ENCODE measurements at regions not wholly inside any gene's neighbourhood (a gene's known extent, or its start where the extent isn't known, plus 50 kb on each side); places are given as distances from the start of the nearest gene placed in this dataset.
A peak's percentile ranks its signal among the peaks of the same experiment; 100 is the strongest.

DNA sequence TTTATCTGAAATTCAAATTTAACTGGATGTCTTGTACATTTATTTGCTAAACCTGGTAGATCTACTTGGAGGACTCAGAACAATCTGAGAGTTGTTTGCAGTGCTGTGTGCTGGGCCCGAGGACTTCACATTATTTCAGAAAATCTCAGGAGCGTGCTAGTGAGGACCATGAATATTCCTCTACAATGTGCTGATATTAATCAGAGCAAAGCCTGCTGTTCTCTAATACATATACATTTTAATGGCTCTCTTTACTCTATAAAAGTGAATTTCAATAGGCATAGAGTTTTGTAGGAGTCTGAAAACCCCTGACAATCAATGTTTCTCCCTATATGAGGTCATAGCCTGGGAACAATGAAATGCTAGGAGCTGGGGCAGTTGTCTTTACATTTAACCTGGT is 144.3 kb downstream of the NEDD1 start (continued):
- TF ChIP-seq, protein P1, sequence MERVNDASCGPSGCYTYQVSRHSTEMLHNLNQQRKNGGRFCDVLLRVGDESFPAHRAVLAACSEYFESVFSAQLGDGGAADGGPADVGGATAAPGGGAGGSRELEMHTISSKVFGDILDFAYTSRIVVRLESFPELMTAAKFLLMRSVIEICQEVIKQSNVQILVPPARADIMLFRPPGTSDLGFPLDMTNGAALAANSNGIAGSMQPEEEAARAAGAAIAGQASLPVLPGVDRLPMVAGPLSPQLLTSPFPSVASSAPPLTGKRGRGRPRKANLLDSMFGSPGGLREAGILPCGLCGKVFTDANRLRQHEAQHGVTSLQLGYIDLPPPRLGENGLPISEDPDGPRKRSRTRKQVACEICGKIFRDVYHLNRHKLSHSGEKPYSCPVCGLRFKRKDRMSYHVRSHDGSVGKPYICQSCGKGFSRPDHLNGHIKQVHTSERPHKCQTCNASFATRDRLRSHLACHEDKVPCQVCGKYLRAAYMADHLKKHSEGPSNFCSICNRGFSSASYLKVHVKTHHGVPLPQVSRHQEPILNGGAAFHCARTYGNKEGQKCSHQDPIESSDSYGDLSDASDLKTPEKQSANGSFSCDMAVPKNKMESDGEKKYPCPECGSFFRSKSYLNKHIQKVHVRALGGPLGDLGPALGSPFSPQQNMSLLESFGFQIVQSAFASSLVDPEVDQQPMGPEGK (CRISPR knock-in tag; IDR thresholded peaks at IDR 0.05; ENCODE audit: borderline replicate concordance), result no peak
- no peak for TF ChIP-seq CSDC2 (CRISPR knock-in tag; IDR thresholded peaks at IDR 0.05)
- TF ChIP-seq OSR1 (CRISPR knock-in tag; IDR thresholded peaks at IDR 0.05), result no peak

GRCh38 chr12:97061171-97061570 is 154.1 kb downstream of the NEDD1 start:
- ATAC-seq, result no peak
- TF ChIP-seq ISL1 (CRISPR knock-in tag; IDR thresholded peaks at IDR 0.05) (peak; percentile 69), TCF4 (CRISPR knock-in tag; IDR thresholded peaks at IDR 0.05; ENCODE audit: borderline replicate concordance) (no peak)

DNA sequence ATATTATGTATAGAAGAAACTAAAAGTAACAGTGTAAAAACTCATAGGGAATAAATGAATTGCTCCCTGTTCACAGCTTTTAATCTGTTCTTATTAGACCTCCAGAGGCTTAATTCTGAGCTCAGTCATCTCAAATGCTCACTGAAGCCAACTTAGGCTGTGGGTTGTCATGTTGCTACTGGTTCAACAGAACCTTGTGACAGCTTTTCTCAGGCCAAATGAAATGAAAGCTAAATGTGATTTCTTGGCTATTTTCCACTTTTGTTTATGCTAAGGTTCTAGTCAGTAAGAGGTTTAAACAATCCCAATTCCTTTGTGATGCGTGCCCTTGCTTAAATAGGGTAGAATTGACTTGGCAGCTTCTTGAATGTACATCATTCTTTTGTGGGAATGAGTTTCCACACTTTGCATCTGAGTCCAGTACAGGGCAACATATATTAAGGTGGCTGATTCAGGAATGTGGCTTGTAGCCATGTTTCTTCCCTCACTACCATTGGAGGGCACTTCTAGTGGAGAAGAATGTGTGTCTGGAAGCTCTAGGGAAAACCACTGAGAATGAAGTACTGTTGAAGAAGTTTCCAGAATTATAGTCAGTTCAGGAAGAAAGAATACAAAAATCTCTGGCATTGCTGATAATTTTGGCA is 156.4 kb downstream of the NEDD1 start:
- ATAC-seq, result no peak
- TF ChIP-seq RARB (CRISPR knock-in tag; IDR thresholded peaks at IDR 0.05) (no peak), ARNTL (CRISPR knock-in tag; IDR thresholded peaks at IDR 0.05; ENCODE audit: borderline replicate concordance, low read depth) (no peak), SNAI2 (CRISPR knock-in tag; IDR thresholded peaks at IDR 0.05) (no peak), ZNF70 (CRISPR knock-in tag; IDR thresholded peaks at IDR 0.05) (no peak), CREB5 (CRISPR knock-in tag; IDR thresholded peaks at IDR 0.05; ENCODE audit: low read depth) (no peak), CSDC2 (CRISPR knock-in tag; IDR thresholded peaks at IDR 0.05) (no peak), BACH2 (CRISPR knock-in tag; IDR thresholded peaks at IDR 0.05; ENCODE audit: borderline replicate concordance) (no peak), PPARA (CRISPR knock-in tag; IDR thresholded peaks at IDR 0.05; ENCODE audit: borderline replicate concordance) (no peak), TOX (CRISPR knock-in tag; IDR thresholded peaks at IDR 0.05; ENCODE audit: borderline replicate concordance) (no peak), GLIS3 (CRISPR knock-in tag; IDR thresholded peaks at IDR 0.05) (no peak), ZNF8 (CRISPR knock-in tag; IDR thresholded peaks at IDR 0.05) (no peak), ZFP3 (CRISPR knock-in tag; IDR thresholded peaks at IDR 0.05) (no peak), ZNF565 (CRISPR knock-in tag; conservative IDR thresholded peaks at IDR 0.05; ENCODE audit: low read depth) (no peak), ZC3H10 (CRISPR knock-in tag; IDR thresholded peaks at IDR 0.05) (no peak), ZFP30 (CRISPR knock-in tag; IDR thresholded peaks at IDR 0.05) (no peak), ESRRG (CRISPR knock-in tag; IDR thresholded peaks at IDR 0.05) (no peak)

GRCh38 chr12:97075161-97075933 is 168.3 kb downstream of the NEDD1 start:
- no peak for ATAC-seq
- TF ChIP-seq ESRRG (CRISPR knock-in tag; IDR thresholded peaks at IDR 0.05) (no peak), ZC3H10 (CRISPR knock-in tag; IDR thresholded peaks at IDR 0.05) (no peak), ISL1 (CRISPR knock-in tag; IDR thresholded peaks at IDR 0.05) (peak; percentile 71), ZNF70 (CRISPR knock-in tag; IDR thresholded peaks at IDR 0.05) (no peak), GLIS3 (CRISPR knock-in tag; IDR thresholded peaks at IDR 0.05) (no peak), CREB5 (CRISPR knock-in tag; IDR thresholded peaks at IDR 0.05; ENCODE audit: low read depth) (peak; percentile 56; the same call in 1 of the 2 replicates), ZFP30 (CRISPR knock-in tag; IDR thresholded peaks at IDR 0.05) (no peak), TOX (CRISPR knock-in tag; IDR thresholded peaks at IDR 0.05; ENCODE audit: borderline replicate concordance) (no peak), ZFP3 (CRISPR knock-in tag; IDR thresholded peaks at IDR 0.05) (peak; percentile 93)

DNA sequence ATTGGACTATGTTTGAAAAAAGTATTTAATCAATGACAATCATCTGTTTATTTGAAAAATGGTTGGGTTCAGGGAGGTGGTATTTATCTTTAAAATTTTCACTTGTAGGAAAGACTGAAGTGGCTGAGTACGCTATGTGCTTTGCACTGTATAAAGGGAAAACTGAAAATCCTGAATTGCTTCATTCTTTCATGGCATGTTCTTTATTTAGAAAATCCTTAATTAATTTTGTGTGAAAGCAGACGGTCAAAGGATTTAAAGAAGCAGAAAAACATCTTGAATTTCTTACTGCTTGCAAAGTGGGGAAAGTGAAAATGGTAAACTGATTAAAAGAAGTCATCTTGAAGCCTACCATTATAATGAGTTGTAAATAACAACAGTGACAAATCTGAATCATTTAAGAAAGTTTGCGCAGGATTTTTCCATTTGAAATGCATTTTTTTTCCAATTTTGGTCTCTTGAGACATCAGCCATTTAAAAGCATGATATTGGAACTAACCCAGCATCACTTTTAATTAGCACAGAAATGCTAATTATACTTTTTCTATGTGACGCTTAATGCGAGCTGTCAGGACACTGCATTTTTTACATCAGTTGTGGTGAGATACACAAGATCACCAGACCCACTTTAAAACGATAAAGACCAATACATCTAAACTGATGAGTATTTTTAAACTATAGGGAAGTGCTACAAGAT is 169.0 kb downstream of the NEDD1 start:
- ATAC-seq, result no peak
- TF ChIP-seq, protein P1 (CRISPR knock-in tag; IDR thresholded peaks at IDR 0.05; ENCODE audit: borderline replicate concordance), result no peak
- TF ChIP-seq PPARA (CRISPR knock-in tag; IDR thresholded peaks at IDR 0.05; ENCODE audit: borderline replicate concordance) (no peak), ARNTL (CRISPR knock-in tag; IDR thresholded peaks at IDR 0.05; ENCODE audit: borderline replicate concordance, low read depth) (no peak), ESRRG (CRISPR knock-in tag; IDR thresholded peaks at IDR 0.05) (no peak), ZNF565 (CRISPR knock-in tag; conservative IDR thresholded peaks at IDR 0.05; ENCODE audit: low read depth) (no peak), SNAI2 (CRISPR knock-in tag; IDR thresholded peaks at IDR 0.05) (no peak), TOX (CRISPR knock-in tag; IDR thresholded peaks at IDR 0.05; ENCODE audit: borderline replicate concordance) (no peak), ZC3H10 (CRISPR knock-in tag; IDR thresholded peaks at IDR 0.05) (no peak), BACH2 (CRISPR knock-in tag; IDR thresholded peaks at IDR 0.05; ENCODE audit: borderline replicate concordance) (no peak), ZNF70 (CRISPR knock-in tag; IDR thresholded peaks at IDR 0.05) (no peak)
- TF ChIP-seq, protein P2, sequence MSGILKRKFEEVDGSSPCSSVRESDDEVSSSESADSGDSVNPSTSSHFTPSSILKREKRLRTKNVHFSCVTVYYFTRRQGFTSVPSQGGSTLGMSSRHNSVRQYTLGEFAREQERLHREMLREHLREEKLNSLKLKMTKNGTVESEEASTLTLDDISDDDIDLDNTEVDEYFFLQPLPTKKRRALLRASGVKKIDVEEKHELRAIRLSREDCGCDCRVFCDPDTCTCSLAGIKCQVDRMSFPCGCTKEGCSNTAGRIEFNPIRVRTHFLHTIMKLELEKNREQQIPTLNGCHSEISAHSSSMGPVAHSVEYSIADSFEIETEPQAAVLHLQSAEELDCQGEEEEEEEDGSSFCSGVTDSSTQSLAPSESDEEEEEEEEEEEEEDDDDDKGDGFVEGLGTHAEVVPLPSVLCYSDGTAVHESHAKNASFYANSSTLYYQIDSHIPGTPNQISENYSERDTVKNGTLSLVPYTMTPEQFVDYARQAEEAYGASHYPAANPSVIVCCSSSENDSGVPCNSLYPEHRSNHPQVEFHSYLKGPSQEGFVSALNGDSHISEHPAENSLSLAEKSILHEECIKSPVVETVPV (CRISPR knock-in tag; IDR thresholded peaks at IDR 0.05), result no peak

Data from SK-N-SH treated with all-trans-retinoic acid at 6 μM for 48 hours (cell line).